GM20000 (cell line): ENCODE measurements at regions not wholly inside any gene's neighbourhood (a gene's known extent, or its start where the extent isn't known, plus 50 kb on each side); places are given as distances from the start of the nearest gene placed in this dataset.
"Not testable (repeated sequence)": the region's sequence is repeated elsewhere in the genome, so short reads cannot be mapped to it uniquely, and the experiment has no call there.

Experiments used
- DNase-seq: peaks from one replicate; pipeline ENCODE4 v3.0.0; 2012; ENCODE audit warnings: low spot score
- CTCF ChIP-seq: IDR thresholded peaks from 2 replicates; pipeline ENCODE4 v1.5.1; 2012; ENCODE audit warnings: mild to moderate bottlenecking, control low read depth; ENCODE audit errors: extremely low read depth, missing control alignments

GRCh38 chr22:35186492-35186891 lies 70.8 kb upstream of the HMGXB4 start:
- TF ChIP-seq CTCF: no peak
- DNase-seq: no peak

GRCh38 chr22:35188930-35189329 lies 68.4 kb upstream of the HMGXB4 start:
- DNase-seq: not testable (repeated sequence)

- TF ChIP-seq CTCF: no peak
- no peak for DNase-seq
Measured at GRCh38 chr22:35189559-35189958, 67.7 kb upstream of the HMGXB4 start.

- no peak for DNase-seq
- TF ChIP-seq CTCF: no peak
Measured at GRCh38 chr22:35191412-35191811, 65.9 kb upstream of the HMGXB4 start.

GRCh38 chr22:35192129-35192918 lies 65.0 kb upstream of the HMGXB4 start:
- DNase-seq: no peak
- no peak for TF ChIP-seq CTCF

GRCh38 chr22:35195226-35195625 lies 62.1 kb upstream of the HMGXB4 start:
- DNase-seq: no peak
- no peak for TF ChIP-seq CTCF

GRCh38 chr22:35195821-35196220 lies 61.5 kb upstream of the HMGXB4 start:
- DNase-seq: no peak
- TF ChIP-seq CTCF: no peak

GRCh38 chr22:35197071-35197470 lies 60.2 kb upstream of the HMGXB4 start:
- no peak for DNase-seq
- TF ChIP-seq CTCF: no peak
